Fibroblast of skin of right biceps (primary cell): ENCODE measurements at regions not wholly inside any gene's neighbourhood (a gene's known extent, or its start where the extent isn't known, plus 50 kb on each side); places are given as distances from the start of the nearest gene placed in this dataset.

Experiments used
- DNase-seq: peaks from one replicate; pipeline ENCODE4 v3.0.0-alpha.2; 2013

- peak; percentile 41 for DNase-seq
Observed at GRCh38 chr5:118687661-118688621, 300.4 kb downstream of the DTWD2 start.

DNA sequence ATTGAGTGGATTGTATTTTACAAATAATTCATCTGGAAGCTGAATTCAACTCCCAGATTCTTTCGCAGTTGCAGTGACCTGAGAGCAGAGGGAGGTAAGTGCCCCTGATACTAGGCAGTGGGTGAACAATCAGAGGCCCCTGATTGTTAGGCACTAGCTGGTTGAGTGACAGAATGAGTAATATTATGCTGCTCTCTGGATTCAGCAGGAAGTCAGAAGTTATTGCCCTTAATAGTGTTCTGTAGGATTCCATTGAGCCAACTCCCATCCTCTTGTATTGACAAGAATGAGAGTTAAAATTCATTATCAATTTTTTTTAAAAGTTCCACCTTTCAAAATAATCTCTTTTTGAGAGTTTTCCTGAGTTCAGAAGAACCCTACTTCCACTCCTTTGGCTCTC lies 301.2 kb downstream of the DTWD2 start:
- DNase-seq, result no peak

GRCh38 chr5:118681655-118682054 lies 306.7 kb downstream of the DTWD2 start:
- DNase-seq, result no peak

- no peak for DNase-seq
Observed at GRCh38 chr5:118679264-118679940, 308.9 kb downstream of the DTWD2 start.

- no peak for DNase-seq
Observed at GRCh38 chr5:118678746-118679145, 309.6 kb downstream of the DTWD2 start.

DNA sequence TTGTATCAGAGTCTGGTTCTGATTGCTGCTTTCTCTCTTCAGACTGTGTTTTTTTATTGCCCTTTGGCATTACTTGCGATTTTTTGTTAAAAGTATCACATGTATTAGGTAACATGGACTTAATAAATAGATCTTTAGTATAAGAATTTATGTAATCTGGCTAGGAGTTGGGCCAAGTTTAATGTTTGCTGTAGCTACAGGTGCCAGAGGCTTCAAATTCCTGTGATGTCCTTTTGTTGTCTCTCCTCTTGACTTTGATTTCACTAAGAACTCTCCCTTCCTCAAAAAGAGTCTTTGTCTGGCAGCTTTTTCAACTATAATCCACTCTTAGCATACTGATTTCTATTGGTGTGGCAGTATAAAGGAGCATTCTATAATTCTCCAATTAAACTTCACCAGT lies 313.1 kb downstream of the DTWD2 start:
- DNase-seq, result no peak

DNA sequence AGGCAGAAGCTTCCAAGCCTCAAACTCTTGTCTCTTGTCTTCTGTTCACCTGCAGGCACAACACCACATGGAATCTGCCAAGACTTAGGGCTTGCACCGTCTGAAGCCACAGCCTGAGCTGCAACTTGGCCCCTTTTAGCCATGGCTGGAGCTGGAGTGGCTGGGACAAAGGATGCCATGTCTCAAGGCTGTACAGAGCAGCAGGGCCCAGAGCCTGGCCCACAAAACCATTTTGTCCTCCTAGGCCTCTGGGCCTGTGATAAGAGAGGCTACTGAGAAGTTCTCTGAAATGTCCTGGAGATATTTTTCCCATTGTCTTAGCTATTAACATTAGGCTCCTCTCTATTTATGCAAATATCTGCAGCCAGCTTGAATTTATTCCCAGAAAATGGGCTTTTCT lies 330.8 kb downstream of the DTWD2 start:
- DNase-seq, result no peak

DNA sequence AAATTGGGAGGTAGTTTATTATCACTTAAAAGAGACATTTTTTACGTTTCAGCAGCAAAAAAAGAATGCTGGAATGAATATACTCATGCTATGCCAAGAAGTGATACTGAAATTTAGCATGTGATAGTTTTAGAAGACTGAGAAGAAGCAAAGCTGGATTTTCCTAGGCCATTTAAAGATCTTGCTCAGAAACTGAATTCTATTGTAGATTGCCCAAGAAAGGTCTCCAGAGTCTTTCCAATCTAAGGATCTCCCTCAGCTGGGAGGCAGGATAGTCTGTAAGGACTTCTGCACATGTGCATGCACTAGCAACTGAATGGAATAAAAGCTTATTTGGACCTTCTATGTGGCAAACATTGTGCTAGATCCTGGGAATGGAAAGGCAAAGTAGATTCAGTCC lies 334.5 kb downstream of the DTWD2 start:
- DNase-seq, result no peak

GRCh38 chr5:118653183-118653582 lies 335.2 kb downstream of the DTWD2 start:
- no peak for DNase-seq

GRCh38 chr5:118651002-118651401 lies 337.3 kb downstream of the DTWD2 start:
- DNase-seq, result no peak

- DNase-seq, result no peak
Observed at GRCh38 chr5:118647587-118647986, 340.8 kb downstream of the DTWD2 start.

DNA sequence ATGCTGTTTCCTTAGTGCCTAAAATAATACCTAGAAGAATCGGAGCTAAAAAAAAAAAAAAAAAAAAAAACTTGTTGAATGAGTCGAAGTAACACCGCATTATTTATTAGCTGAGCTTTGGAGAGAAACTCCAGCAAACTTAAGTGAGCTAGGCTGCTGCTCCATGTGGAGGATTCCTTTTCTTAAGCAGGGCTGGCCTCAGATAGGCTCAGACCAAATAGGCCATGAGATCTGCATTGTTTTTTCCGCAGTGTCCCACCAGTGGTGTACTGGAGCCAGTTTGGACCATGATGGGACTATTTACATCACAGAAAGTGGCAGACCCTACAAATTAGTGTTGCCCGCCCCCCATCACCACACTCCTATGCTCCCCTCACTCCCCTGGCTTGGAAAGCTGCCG lies 341.4 kb downstream of the DTWD2 start:
- DNase-seq, result no peak

- no peak for DNase-seq
Observed at GRCh38 chr5:118637947-118638670, 350.2 kb downstream of the DTWD2 start.

- peak; percentile 15 for DNase-seq
Observed at GRCh38 chr5:118628660-118629354, 359.5 kb downstream of the DTWD2 start.

- DNase-seq, result no peak
Observed at GRCh38 chr5:118620233-118620632, 368.1 kb downstream of the DTWD2 start.

DNA sequence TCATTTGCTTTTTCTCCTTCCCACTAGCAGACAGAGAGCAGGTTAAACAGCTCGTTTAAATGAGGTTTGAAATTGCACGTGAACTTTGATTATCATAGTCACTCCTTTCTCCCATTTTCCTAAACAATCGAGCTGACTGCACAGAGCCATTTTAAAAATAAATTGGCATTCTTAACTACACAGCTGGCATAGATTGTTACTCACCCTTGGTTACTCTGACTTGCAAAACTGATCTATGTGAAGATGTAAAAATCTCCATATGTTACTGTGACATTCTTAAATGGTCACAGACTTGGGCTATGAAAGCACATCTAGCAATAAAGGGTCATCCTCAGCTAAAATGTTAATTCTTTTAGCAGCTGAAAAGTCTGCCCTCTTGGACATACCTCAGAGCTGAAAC lies 368.5 kb downstream of the DTWD2 start:
- no peak for DNase-seq

DNA sequence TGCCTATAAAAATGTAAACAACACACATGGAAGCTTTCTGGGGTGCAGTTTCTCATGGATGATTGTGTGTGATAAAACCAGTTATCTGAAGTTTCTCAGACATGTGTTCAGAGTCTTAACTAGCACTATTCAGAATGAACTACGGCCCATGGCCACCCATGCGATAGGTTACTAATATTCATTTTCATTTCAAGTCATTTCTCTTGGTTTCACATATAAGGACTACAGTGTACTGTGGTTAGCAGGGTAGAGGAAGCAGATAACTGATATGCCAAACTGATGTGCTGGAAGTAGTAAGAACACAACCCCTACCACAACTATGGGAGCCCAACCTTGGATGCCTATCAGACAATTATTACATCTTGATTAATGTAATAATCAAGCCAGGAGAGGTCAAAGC lies 372.1 kb downstream of the DTWD2 start:
- no peak for DNase-seq

- peak; percentile 21 for DNase-seq
Observed at GRCh38 chr5:118614731-118615456, 373.5 kb downstream of the DTWD2 start.

- peak; percentile 41 for DNase-seq
Observed at GRCh38 chr5:118611332-118611945, 376.9 kb downstream of the DTWD2 start.

DNA sequence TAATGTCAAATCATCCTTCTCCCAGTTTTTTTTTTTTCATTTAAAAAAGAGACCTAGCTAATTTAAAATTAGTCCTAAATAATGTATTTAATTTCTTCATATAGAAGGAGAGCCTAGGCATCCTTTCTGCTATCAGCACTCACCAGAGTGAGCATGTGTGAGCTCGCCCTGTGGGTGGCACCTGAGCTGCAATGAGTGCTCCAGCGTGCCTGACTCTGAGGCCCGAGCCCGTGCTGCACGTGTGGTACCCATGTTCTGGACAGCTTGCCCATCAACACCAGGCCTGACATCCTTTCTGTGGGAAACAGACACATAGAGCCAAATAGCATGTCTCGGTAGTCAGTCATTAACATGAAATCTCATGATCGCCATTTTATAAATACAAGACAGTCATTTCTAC lies 381.4 kb downstream of the DTWD2 start:
- DNase-seq, result no peak

GRCh38 chr5:118605761-118606160 lies 382.6 kb downstream of the DTWD2 start:
- no peak for DNase-seq

GRCh38 chr5:118604106-118604505 lies 384.2 kb downstream of the DTWD2 start:
- peak; percentile 56 for DNase-seq
